ENCODE measurements at regions not wholly inside any gene's neighbourhood (a gene's known extent, or its start where the extent isn't known, plus 50 kb on each side); places are given as distances from the start of the nearest gene placed in this dataset.

DNA sequence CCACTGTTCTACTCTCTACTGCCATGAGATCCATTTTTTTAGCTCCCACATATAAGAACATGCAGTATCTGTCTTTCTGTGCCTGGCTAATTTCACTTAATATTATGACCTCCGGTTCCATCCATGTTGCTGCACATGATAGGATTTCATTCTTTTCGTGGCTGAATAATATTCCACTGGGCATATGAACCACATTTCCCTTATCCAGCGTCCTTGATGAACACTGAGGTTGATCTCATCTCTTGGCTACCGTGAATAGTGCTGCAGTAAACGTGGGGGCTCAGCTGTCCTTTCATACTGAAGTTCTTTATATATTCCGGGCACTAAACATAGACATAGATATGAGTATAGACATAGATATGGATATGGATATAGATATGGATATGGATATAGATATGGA, 109.3 kb upstream of the TNRC6C start:
- Histone ChIP-seq H3K9me3 (no peaks in the 10 kb centered on the region), H3K4me3 (no peak overlapping the region), H3K27me3 (no peaks in the 10 kb centered on the region), H3K36me3 (no peaks in the 10 kb centered on the region), H3K27ac (replicated peaks in 1 of 4) (no peak overlapping the region), H3K4me1 (no peaks in the 10 kb centered on the region)
- 97% methylated on average over 6 of the region's 6 CpGs for WGBS
- DNase-seq (ENCODE audit: extremely low spot score): no peak
- no peak for TF ChIP-seq CTCF (IDR thresholded peaks at IDR 0.05)
- no peak for TF ChIP-seq POLR2AphosphoS5 (IDR thresholded peaks at IDR 0.05)
- no peak for TF ChIP-seq EP300 (IDR thresholded peaks at IDR 0.05)
- TF ChIP-seq POLR2A (IDR thresholded peaks at IDR 0.05; ENCODE audit: low read depth): no peak
- intact Hi-C loops (cut with DNase I): no loop called here

- Histone ChIP-seq H3K4me1 (no peaks in the 10 kb centered on the region), H3K27me3 (no peaks in the 10 kb centered on the region), H3K4me3 (no peak overlapping the region), H3K36me3 (no peaks in the 10 kb centered on the region), H3K9me3 (no peaks in the 10 kb centered on the region), H3K27ac (replicated peaks in 1 of 4) (no peak overlapping the region)
- TF ChIP-seq CTCF (IDR thresholded peaks at IDR 0.05) (no peak), EP300 (IDR thresholded peaks at IDR 0.05) (no peak)
- 89% methylated on average over 5 of the region's 5 CpGs for WGBS
- no peak for DNase-seq (ENCODE audit: extremely low spot score)
- intact Hi-C loops (cut with DNase I): no loop called here
These were observed 106.6 kb upstream of the TNRC6C start for GRCh38 chr17:77851921-77852320.

GRCh38 chr17:77852731-77853130, 105.8 kb upstream of the TNRC6C start:
- no peak for TF ChIP-seq POLR2A (IDR thresholded peaks at IDR 0.05; ENCODE audit: low read depth)
- TF ChIP-seq CTCF (IDR thresholded peaks at IDR 0.05): no peak
- no peak for TF ChIP-seq POLR2AphosphoS5 (IDR thresholded peaks at IDR 0.05)
- TF ChIP-seq EP300 (IDR thresholded peaks at IDR 0.05): no peak
- WGBS: 93% methylated on average over 10 of the region's 16 CpGs
- Histone ChIP-seq H3K4me1 (no peaks in the 10 kb centered on the region), H3K27ac (replicated peaks in 1 of 4) (no peak overlapping the region), H3K36me3 (no peaks in the 10 kb centered on the region), H3K27me3 (no peaks in the 10 kb centered on the region), H3K4me3 (no peak overlapping the region), H3K9me3 (no peaks in the 10 kb centered on the region)
- intact Hi-C loops (cut with DNase I): no loop called here
- DNase-seq (ENCODE audit: extremely low spot score): no peak

DNA sequence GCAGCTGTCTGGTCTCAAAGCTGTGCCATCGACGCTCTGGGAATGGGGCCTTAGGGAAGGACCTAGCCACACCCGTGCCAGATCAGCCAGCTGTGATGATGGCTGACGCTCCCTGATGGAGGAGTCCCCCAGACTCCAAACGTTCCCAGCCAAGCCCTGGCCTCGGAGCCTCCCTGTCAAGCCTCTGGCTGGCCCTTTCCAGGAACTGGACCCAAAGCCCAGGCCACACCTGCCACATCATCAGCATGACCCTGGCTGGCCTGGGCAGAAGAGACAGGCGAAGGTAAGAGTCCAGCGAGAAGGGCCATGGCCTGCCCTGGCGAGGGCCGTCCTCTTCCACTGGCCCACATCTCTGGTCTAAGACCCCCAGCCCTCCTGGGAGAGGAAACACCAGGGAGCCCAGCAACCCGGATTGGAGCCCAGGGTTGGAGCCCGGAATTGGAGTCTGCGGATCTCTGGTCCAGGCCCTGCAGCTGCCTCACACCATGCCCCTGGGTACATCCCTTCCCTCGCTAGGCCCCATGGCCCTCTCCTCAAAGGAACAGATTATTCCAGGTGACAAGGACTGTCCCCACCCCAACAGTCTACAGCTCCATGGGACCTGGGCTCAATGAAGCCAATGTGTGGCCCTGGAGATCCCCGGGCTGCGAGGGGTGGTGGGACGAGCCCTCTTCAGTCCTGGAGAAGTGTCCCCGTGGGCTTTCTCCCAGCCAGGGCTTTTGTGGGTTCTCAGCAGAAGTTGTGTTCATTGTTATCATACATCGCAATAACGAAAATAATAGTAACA, 105.1 kb upstream of the TNRC6C start:
- no peaks in the 10 kb centered on the region for H3K36me3 ChIP-seq
- no peak overlapping the region for H3K4me3 ChIP-seq
- 92% methylated on average over 15 of the region's 20 CpGs for WGBS
- intact Hi-C loops (cut with DNase I): no loop called here
- H3K9me3 ChIP-seq: no peaks in the 10 kb centered on the region
- H3K27ac ChIP-seq (replicated peaks in 1 of 4): no peak overlapping the region
- H3K27me3 ChIP-seq: no peaks in the 10 kb centered on the region
- no peak for DNase-seq (ENCODE audit: extremely low spot score)
- TF ChIP-seq POLR2A (IDR thresholded peaks at IDR 0.05; ENCODE audit: low read depth) (no peak), CTCF (IDR thresholded peaks at IDR 0.05) (no peak), EP300 (IDR thresholded peaks at IDR 0.05) (no peak), POLR2AphosphoS5 (IDR thresholded peaks at IDR 0.05) (no peak)
- H3K4me1 ChIP-seq: no peaks in the 10 kb centered on the region
